Hepatocyte (in vitro differentiated cells): ENCODE measurements at regions not wholly inside any gene's neighbourhood (a gene's known extent, or its start where the extent isn't known, plus 50 kb on each side); places are given as distances from the start of the nearest gene placed in this dataset.

Experiments used
- CTCF ChIP-seq: fragments of 200-600 bp; sonication (generic); IDR thresholded peaks from 2 replicates; pipeline ENCODE4 v1.5.1; 2016; ENCODE audit warnings: antibody characterized with exemption, mild to moderate bottlenecking; ENCODE audit not compliant: poor library complexity
- EZH2 ChIP-seq: fragments of 200-600 bp; sonication (generic); IDR thresholded peaks from 2 replicates; pipeline ENCODE4 v1.6.1; 2016; ENCODE audit warnings: antibody characterized with exemption, mild to moderate bottlenecking, borderline replicate concordance
- EZH2phosphoT487 ChIP-seq: fragments of 200-600 bp; sonication (generic); IDR thresholded peaks from one replicate; pipeline ENCODE4 v1.6.1; 2018; ENCODE audit warnings: antibody characterized with exemption, mild to moderate bottlenecking, low read depth, moderate library complexity; ENCODE audit not compliant: unreplicated experiment, severe bottlenecking

GRCh38 chr15:19943515-19943914 lies 598.1 kb downstream of the GOLGA6L6 start:
- TF ChIP-seq CTCF (no peak), EZH2 (no peak), EZH2phosphoT487 (no peak)
